ENCODE measurements at regions not wholly inside any gene's neighbourhood (a gene's known extent, or its start where the extent isn't known, plus 50 kb on each side); places are given as distances from the start of the nearest gene placed in this dataset.

GRCh38 chr5:159536646-159537045 lies 206.4 kb upstream of the IL12B start:
- no peak for TF ChIP-seq POLR2AphosphoS5 (IDR thresholded peaks at IDR 0.05; ENCODE audit: low read depth)
- TF ChIP-seq, protein P1, sequence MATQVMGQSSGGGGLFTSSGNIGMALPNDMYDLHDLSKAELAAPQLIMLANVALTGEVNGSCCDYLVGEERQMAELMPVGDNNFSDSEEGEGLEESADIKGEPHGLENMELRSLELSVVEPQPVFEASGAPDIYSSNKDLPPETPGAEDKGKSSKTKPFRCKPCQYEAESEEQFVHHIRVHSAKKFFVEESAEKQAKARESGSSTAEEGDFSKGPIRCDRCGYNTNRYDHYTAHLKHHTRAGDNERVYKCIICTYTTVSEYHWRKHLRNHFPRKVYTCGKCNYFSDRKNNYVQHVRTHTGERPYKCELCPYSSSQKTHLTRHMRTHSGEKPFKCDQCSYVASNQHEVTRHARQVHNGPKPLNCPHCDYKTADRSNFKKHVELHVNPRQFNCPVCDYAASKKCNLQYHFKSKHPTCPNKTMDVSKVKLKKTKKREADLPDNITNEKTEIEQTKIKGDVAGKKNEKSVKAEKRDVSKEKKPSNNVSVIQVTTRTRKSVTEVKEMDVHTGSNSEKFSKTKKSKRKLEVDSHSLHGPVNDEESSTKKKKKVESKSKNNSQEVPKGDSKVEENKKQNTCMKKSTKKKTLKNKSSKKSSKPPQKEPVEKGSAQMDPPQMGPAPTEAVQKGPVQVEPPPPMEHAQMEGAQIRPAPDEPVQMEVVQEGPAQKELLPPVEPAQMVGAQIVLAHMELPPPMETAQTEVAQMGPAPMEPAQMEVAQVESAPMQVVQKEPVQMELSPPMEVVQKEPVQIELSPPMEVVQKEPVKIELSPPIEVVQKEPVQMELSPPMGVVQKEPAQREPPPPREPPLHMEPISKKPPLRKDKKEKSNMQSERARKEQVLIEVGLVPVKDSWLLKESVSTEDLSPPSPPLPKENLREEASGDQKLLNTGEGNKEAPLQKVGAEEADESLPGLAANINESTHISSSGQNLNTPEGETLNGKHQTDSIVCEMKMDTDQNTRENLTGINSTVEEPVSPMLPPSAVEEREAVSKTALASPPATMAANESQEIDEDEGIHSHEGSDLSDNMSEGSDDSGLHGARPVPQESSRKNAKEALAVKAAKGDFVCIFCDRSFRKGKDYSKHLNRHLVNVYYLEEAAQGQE (IDR thresholded peaks at IDR 0.05; ENCODE audit: insufficient replicate concordance, low read depth): no peak
- TF ChIP-seq CTCF (IDR thresholded peaks at IDR 0.05; ENCODE audit: insufficient read depth, low read length): no peak
- no peak for TF ChIP-seq GABPA (IDR thresholded peaks at IDR 0.05; ENCODE audit: low read depth)
- TF ChIP-seq SPI1 (IDR thresholded peaks at IDR 0.05; ENCODE audit: borderline replicate concordance, low read depth): no peak
